Tibial artery (tissue), 4 donors: ENCODE measurements at regions not wholly inside any gene's neighbourhood (a gene's known extent, or its start where the extent isn't known, plus 50 kb on each side); places are given as distances from the start of the nearest gene placed in this dataset.

Source experiments
- DNase-seq, 2 donors: peaks; one replicate each; pipeline ENCODE4 v3.0.0-alpha.2; 2019
- H3K27ac ChIP-seq, 2 donors: fragments of 200-600 bp; sonication (generic) in 1 of 2; 1 replicate in 1 of 2; 2 replicates in 1 of 2; pipeline ENCODE4 v1.5.1; 2018 to 2019; ENCODE audit warnings: mild to moderate bottlenecking in 1 of 2
- H3K27me3 ChIP-seq, 2 donors: fragments of 200-600 bp; sonication (generic) in 1 of 2; one replicate each; pipeline versions ENCODE4 v1.5.1 to v1.6.0; 2016 to 2019
- H3K36me3 ChIP-seq, 3 donors: fragments of 200-600 bp; sonication (generic) in 2 of 3; one replicate each; pipeline ENCODE4 v1.5.1; 2016 to 2019; ENCODE audit warnings: mild to moderate bottlenecking in 2 of 3
- H3K4me1 ChIP-seq, 4 donors: fragments of 200-600 bp; sonication (generic) in 2 of 4; 1 replicate in 3 of 4; 2 replicates in 1 of 4; pipeline ENCODE4 v1.5.1; 2016 to 2019
- H3K4me3 ChIP-seq, 2 donors: fragments of 200-600 bp; sonication (generic) in 1 of 2; 1 replicate in 1 of 2; 2 replicates in 1 of 2; pipeline ENCODE4 v1.5.1; 2018 to 2019; ENCODE audit warnings: mild to moderate bottlenecking in 2 of 2
- H3K9me3 ChIP-seq, 3 donors: fragments of 200-600 bp; sonication (generic) in 1 of 3; one replicate each; pipeline ENCODE4 v1.5.1; 2016 to 2019
- CTCF ChIP-seq, 2 experiments: fragments of 200-600 bp in 1 of 2; fragments of 450-650 bp in 1 of 2; IDR thresholded peaks; one replicate each; pipeline ENCODE4 v1.5.1; 2017 to 2019; ENCODE audit warnings: antibody characterized with exemption in 2 of 2, mild to moderate bottlenecking in 1 of 2, moderate library complexity in 1 of 2
- intact Hi-C: fragments of 100-400 bp; cut with DNase I; formaldehyde crosslinking; loops from one replicate; pipeline ENCODE4 v1.15.0; 2023; ENCODE audit warnings: low total_unique reads

- no peak for TF ChIP-seq CTCF (IDR thresholded peaks at IDR 0.05)
- H3K27ac ChIP-seq = no peak overlapping the region
- H3K4me3 ChIP-seq = no peak overlapping the region
- no peaks in the 10 kb centered on the region for H3K9me3 ChIP-seq
- DNase-seq = no peak
- no peaks in the 10 kb centered on the region for H3K27me3 ChIP-seq
- intact Hi-C loops = no loop called here
- H3K4me1 ChIP-seq = no peaks in the 10 kb centered on the region
- no peaks in the 10 kb centered on the region for H3K36me3 ChIP-seq
Measured at GRCh38 chr7:65820287-65820950, 52.5 kb upstream of the VKORC1L1 start.
